HG02840 (cell line): ENCODE measurements at regions not wholly inside any gene's neighbourhood (a gene's known extent, or its start where the extent isn't known, plus 50 kb on each side); places are given as distances from the start of the nearest gene placed in this dataset.

Experiments used
- ATAC-seq: cut with Tn5 transposase; IDR thresholded peaks from one replicate; pipeline ENCODE4 v1.9.1; 2021; ENCODE audit warnings: mild to moderate bottlenecking, moderate library complexity, moderate number of reproducible peaks; ENCODE audit not compliant: unreplicated experiment, low FRiP score

GRCh38 chr9:107706701-107707427, 217.3 kb upstream of the KLF4 start:
- ATAC-seq, result no peak

GRCh38 chr9:107705521-107705920, 216.0 kb upstream of the KLF4 start:
- no peak for ATAC-seq

GRCh38 chr9:107704774-107705173, 215.2 kb upstream of the KLF4 start:
- ATAC-seq, result no peak

GRCh38 chr9:107703651-107704050, 214.1 kb upstream of the KLF4 start:
- no peak for ATAC-seq

GRCh38 chr9:107700847-107701246, 211.3 kb upstream of the KLF4 start:
- ATAC-seq, result no peak

GRCh38 chr9:107699231-107699630, 209.7 kb upstream of the KLF4 start:
- ATAC-seq, result no peak

GRCh38 chr9:107698779-107699178, 209.2 kb upstream of the KLF4 start:
- ATAC-seq, result no peak

GRCh38 chr9:107696302-107696701, 206.7 kb upstream of the KLF4 start:
- no peak for ATAC-seq

GRCh38 chr9:107694390-107694789, 204.8 kb upstream of the KLF4 start:
- no peak for ATAC-seq

- no peak for ATAC-seq
Observed at GRCh38 chr9:107693625-107694326, 204.2 kb upstream of the KLF4 start.

GRCh38 chr9:107691664-107692063, 202.1 kb upstream of the KLF4 start:
- ATAC-seq, result no peak

- ATAC-seq, result no peak
Observed at GRCh38 chr9:107690021-107690420, 200.5 kb upstream of the KLF4 start.

- no peak for ATAC-seq
Observed at GRCh38 chr9:107688728-107689127, 199.2 kb upstream of the KLF4 start.

- no peak for ATAC-seq
Observed at GRCh38 chr9:107685901-107686300, 196.3 kb upstream of the KLF4 start.

- ATAC-seq, result no peak
Observed at GRCh38 chr9:107685376-107685775, 195.8 kb upstream of the KLF4 start.

- ATAC-seq, result no peak
Observed at GRCh38 chr9:107684224-107684623, 194.7 kb upstream of the KLF4 start.

GRCh38 chr9:107683566-107683965, 194.0 kb upstream of the KLF4 start:
- ATAC-seq, result no peak

- ATAC-seq, result no peak
Observed at GRCh38 chr9:107681988-107682387, 192.4 kb upstream of the KLF4 start.

GRCh38 chr9:107675351-107676259, 186.0 kb upstream of the KLF4 start:
- ATAC-seq, result no peak

- ATAC-seq, result no peak
Observed at GRCh38 chr9:107674721-107675277, 185.2 kb upstream of the KLF4 start.
